Trophoblast cell (in vitro differentiated cells and primary cell): ENCODE measurements at regions not wholly inside any gene's neighbourhood (a gene's known extent, or its start where the extent isn't known, plus 50 kb on each side); places are given as distances from the start of the nearest gene placed in this dataset.

ENCODE experiments used
- DNase-seq, 2 donors: peaks; one replicate each; pipeline ENCODE4 v3.0.0-alpha.2; 2016
- H2AFZ ChIP-seq: 2 replicates; pipeline ENCODE4 v1.6.1; 2013; ENCODE audit warnings: low read length, moderate library complexity, mild to moderate bottlenecking; ENCODE audit not compliant: insufficient read depth, poor library complexity
- H2AK5ac ChIP-seq: 2 replicates; pipeline ENCODE4 v1.6.1; 2013; ENCODE audit warnings: mild to moderate bottlenecking, low read length
- H2BK120ac ChIP-seq: 2 replicates; pipeline ENCODE4 v1.6.1; 2013; ENCODE audit warnings: low read length, mild to moderate bottlenecking, moderate library complexity; ENCODE audit not compliant: insufficient read depth, poor library complexity
- H2BK12ac ChIP-seq: 2 replicates; pipeline ENCODE4 v1.6.1; 2013; ENCODE audit warnings: mild to moderate bottlenecking, low read length, moderate library complexity
- H2BK5ac ChIP-seq: 2 replicates; pipeline ENCODE4 v1.6.1; 2013; ENCODE audit warnings: low read length, low read depth, moderate library complexity, mild to moderate bottlenecking; ENCODE audit not compliant: poor library complexity
- H3K14ac ChIP-seq: 2 replicates; pipeline ENCODE4 v1.6.1; 2013; ENCODE audit warnings: mild to moderate bottlenecking, low read length
- H3K18ac ChIP-seq: 2 replicates; pipeline ENCODE4 v1.6.1; 2013; ENCODE audit warnings: mild to moderate bottlenecking, low read length
- H3K23ac ChIP-seq: 2 replicates; pipeline ENCODE4 v1.6.1; 2013; ENCODE audit warnings: low read length
- H3K27ac ChIP-seq: 2 replicates; pipeline ENCODE4 v1.5.1; 2013; ENCODE audit warnings: low read depth, mild to moderate bottlenecking, inconsistent platforms, low read length, moderate library complexity
- H3K27me3 ChIP-seq: 2 replicates; pipeline ENCODE4 v1.6.1; 2013; ENCODE audit warnings: inconsistent platforms, mild to moderate bottlenecking, low read length, moderate library complexity; ENCODE audit not compliant: insufficient read depth
- H3K36me3 ChIP-seq, 2 experiments: 1 replicate in 1 of 2; 2 replicates in 1 of 2; pipeline ENCODE4 v1.6.1; 2013; ENCODE audit warnings: low read length in 2 of 2, mild to moderate bottlenecking in 2 of 2, moderate library complexity in 1 of 2; ENCODE audit not compliant: insufficient read depth in 2 of 2, control insufficient read depth in 1 of 2
- H3K4ac ChIP-seq: 2 replicates; pipeline ENCODE4 v1.6.1; 2013; ENCODE audit warnings: low read depth, mild to moderate bottlenecking, low read length, moderate library complexity
- H3K4me1 ChIP-seq, 2 experiments: 1 replicate in 1 of 2; 2 replicates in 1 of 2; pipeline ENCODE4 v1.6.1; 2013; ENCODE audit warnings: low read length in 2 of 2, mild to moderate bottlenecking in 2 of 2, moderate library complexity in 1 of 2; ENCODE audit not compliant: insufficient read depth in 2 of 2, control insufficient read depth in 1 of 2
- H3K4me2 ChIP-seq: 2 replicates; pipeline ENCODE4 v1.6.1; 2013; ENCODE audit warnings: inconsistent platforms, mild to moderate bottlenecking, low read length, moderate library complexity
- H3K4me3 ChIP-seq: 2 replicates; pipeline ENCODE4 v1.5.1; 2013; ENCODE audit warnings: mild to moderate bottlenecking, low read depth, low read length, inconsistent platforms
- H3K79me1 ChIP-seq: one replicate; pipeline ENCODE4 v1.6.1; 2013; ENCODE audit warnings: low read length
- H3K79me2 ChIP-seq: 2 replicates; pipeline ENCODE4 v1.6.1; 2013; ENCODE audit warnings: low read length, mild to moderate bottlenecking; ENCODE audit not compliant: control insufficient read depth, insufficient read depth, poor library complexity
- H3K9ac ChIP-seq: 2 replicates; pipeline ENCODE4 v1.6.1; 2013; ENCODE audit warnings: mild to moderate bottlenecking, low read length
- H3K9me3 ChIP-seq: 2 replicates; pipeline ENCODE4 v1.6.1; 2013; ENCODE audit warnings: low read depth, mild to moderate bottlenecking, control low read depth, inconsistent platforms, low read length; ENCODE audit not compliant: insufficient read depth
- H4K12ac ChIP-seq: 2 replicates; pipeline ENCODE4 v1.6.1; 2013; ENCODE audit warnings: low read depth, mild to moderate bottlenecking, low read length, moderate library complexity
- H4K8ac ChIP-seq: 2 replicates; pipeline ENCODE4 v1.6.1; 2013; ENCODE audit warnings: low read depth, mild to moderate bottlenecking, low read length, moderate library complexity
- H4K91ac ChIP-seq: one replicate; pipeline ENCODE4 v1.6.1; 2013; ENCODE audit warnings: low read depth, mild to moderate bottlenecking, low read length, moderate library complexity
- WGBS: extraction: QIAGEN DNeasy Blood & Tissue Kit; methylation state at CpG from one replicate; pipeline ENCODE4 v1.1.7; 2013; ENCODE audit warnings: missing lambda C conversion rate; ENCODE audit not compliant: insufficient read length, insufficient coverage; ENCODE audit errors: extremely low coverage; 5-methylcytosine and 5-hydroxymethylcytosine counted together

DNA sequence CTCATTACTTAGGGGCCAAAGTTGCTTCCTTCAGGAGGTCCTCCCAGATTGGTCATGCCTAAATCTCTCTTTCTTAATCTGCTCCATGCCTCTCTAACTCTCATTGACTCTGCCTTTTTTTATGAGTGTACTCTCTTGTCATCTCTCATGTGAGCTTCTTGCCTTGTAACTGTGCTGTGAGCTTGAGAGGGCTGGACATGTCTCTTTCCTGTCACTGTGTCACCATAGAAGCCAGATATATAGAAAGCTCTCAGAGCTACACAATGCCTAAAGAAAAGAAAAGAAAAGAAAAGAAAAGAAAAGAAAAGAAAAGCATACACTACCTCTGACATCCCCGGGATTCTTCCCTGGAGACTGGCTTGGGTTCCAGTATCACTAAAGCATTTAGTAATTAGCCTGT lies 161.5 kb upstream of the SKOR2 start:
- Histone ChIP-seq H3K79me1 (no peaks in the 10 kb centered on the region), H3K9ac (no peak overlapping the region), H3K4me3 (no peak overlapping the region), H4K8ac (no peak overlapping the region), H3K27me3 (no peaks in the 10 kb centered on the region), H3K4me1 (no peaks in the 10 kb centered on the region), H3K4ac (no peak overlapping the region), H3K79me2 (no peaks in the 10 kb centered on the region), H2BK5ac (no peak overlapping the region), H2AK5ac (no peak overlapping the region), H3K4me2 (no peak overlapping the region), H2BK12ac (no peak overlapping the region), H3K36me3 (no peaks in the 10 kb centered on the region), H4K12ac (no peak overlapping the region), H3K9me3 (peaks cover 2% of the 10 kb centered on the region), H3K23ac (no peak overlapping the region), H4K91ac (no peak overlapping the region), H3K27ac (no peak overlapping the region), H2AFZ (no peak overlapping the region), H3K14ac (no peak overlapping the region), H2BK120ac (no peak overlapping the region), H3K18ac (no peak overlapping the region)
- DNase-seq, result no peak
- WGBS, result no CpG with 5 or more reads among the region's 1 CpG

DNA sequence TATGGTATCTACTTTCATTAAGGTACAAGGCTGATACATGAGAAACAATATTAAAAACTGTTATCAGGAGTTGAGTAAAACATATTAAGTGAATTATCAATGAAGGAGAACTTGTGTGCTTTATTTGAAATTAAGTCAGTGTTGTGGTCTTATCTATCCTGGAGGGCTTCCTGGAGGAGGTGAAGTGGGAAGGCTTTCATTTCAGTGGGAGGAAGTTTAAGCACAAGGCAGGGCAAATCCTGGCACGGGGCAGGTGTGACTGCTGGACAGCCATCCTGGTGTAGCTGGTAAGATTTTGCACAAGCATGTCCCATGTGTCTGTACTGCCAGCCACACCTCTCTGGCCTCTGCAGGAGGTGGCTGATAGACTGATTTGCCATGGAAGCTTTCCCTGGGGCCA lies 159.7 kb upstream of the SKOR2 start:
- Histone ChIP-seq H3K4me1 (peaks cover 0 to 2% of the 10 kb centered on the region in 2 experiments), H2BK120ac (no peak overlapping the region), H3K18ac (no peak overlapping the region), H3K27ac (no peak overlapping the region), H3K4me3 (no peak overlapping the region), H3K79me1 (no peaks in the 10 kb centered on the region), H2AK5ac (no peak overlapping the region), H3K79me2 (no peaks in the 10 kb centered on the region), H3K4me2 (no peak overlapping the region), H2BK5ac (no peak overlapping the region), H2BK12ac (no peak overlapping the region), H3K23ac (no peak overlapping the region), H4K8ac (no peak overlapping the region), H3K9ac (no peak overlapping the region), H3K27me3 (no peaks in the 10 kb centered on the region), H3K36me3 (no peaks in the 10 kb centered on the region), H3K4ac (no peak overlapping the region), H4K12ac (no peak overlapping the region), H3K9me3 (no peaks in the 10 kb centered on the region), H3K14ac (no peak overlapping the region), H2AFZ (no peak overlapping the region), H4K91ac (no peak overlapping the region)
- WGBS, result no CpG with 5 or more reads among the region's 1 CpG
- DNase-seq, result no peak

DNA sequence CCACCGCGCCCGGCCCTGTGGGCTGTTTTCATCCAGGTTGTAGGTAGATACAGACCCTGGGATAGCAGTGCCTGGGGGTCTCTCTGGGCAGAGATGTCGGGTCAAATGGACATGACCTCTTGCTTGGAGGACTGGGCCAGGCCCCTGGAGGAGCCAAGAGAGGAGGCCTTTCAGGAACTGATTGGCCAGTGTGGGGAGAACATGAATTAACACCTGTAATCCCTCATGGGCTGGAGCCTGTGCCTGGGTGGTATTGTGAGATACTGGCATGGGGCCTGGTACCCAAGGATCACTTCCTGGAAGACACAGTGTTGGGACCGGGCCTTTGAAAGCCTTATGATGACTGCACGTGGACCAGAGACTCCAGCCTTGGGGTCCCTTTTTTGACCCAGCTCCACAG lies 158.7 kb upstream of the SKOR2 start:
- Histone ChIP-seq H3K79me1 (no peaks in the 10 kb centered on the region), H3K14ac (no peak overlapping the region), H2AK5ac (no peak overlapping the region), H3K4me1 (peaks cover 0 to 2% of the 10 kb centered on the region in 2 experiments), H2BK120ac (no peak overlapping the region), H3K4me2 (no peak overlapping the region), H3K27me3 (no peaks in the 10 kb centered on the region), H3K79me2 (no peaks in the 10 kb centered on the region), H3K27ac (no peak overlapping the region), H2BK12ac (no peak overlapping the region), H4K8ac (no peak overlapping the region), H2BK5ac (no peak overlapping the region), H2AFZ (no peak overlapping the region), H3K4ac (no peak overlapping the region), H4K91ac (no peak overlapping the region), H3K18ac (no peak overlapping the region), H3K9ac (no peak overlapping the region), H4K12ac (no peak overlapping the region), H3K23ac (no peak overlapping the region), H3K9me3 (no peaks in the 10 kb centered on the region), H3K4me3 (no peak overlapping the region), H3K36me3 (no peaks in the 10 kb centered on the region)
- WGBS, result no CpG with 5 or more reads among the region's 6 CpGs
- DNase-seq, result no peak

GRCh38 chr18:47409519-47409918 lies 158.1 kb upstream of the SKOR2 start:
- H3K4me3 ChIP-seq, result no peak overlapping the region
- H4K8ac ChIP-seq, result no peak overlapping the region
- H3K23ac ChIP-seq, result no peak overlapping the region
- no peak overlapping the region for H2AFZ ChIP-seq
- H3K79me2 ChIP-seq, result no peaks in the 10 kb centered on the region
- H3K27ac ChIP-seq, result no peak overlapping the region
- H3K14ac ChIP-seq, result no peak overlapping the region
- H2BK5ac ChIP-seq, result no peak overlapping the region
- no peaks in the 10 kb centered on the region for H3K79me1 ChIP-seq
- no peaks in the 10 kb centered on the region for H3K9me3 ChIP-seq
- no peaks in the 10 kb centered on the region for H3K27me3 ChIP-seq
- no peak for DNase-seq
- no peak overlapping the region for H3K18ac ChIP-seq
- no peaks in the 10 kb centered on the region for H3K36me3 ChIP-seq
- H4K12ac ChIP-seq, result no peak overlapping the region
- no peak overlapping the region for H4K91ac ChIP-seq
- H3K4ac ChIP-seq, result no peak overlapping the region
- H2BK12ac ChIP-seq, result no peak overlapping the region
- H2BK120ac ChIP-seq, result no peak overlapping the region
- H2AK5ac ChIP-seq, result no peak overlapping the region
- no CpG with 5 or more reads among the region's 7 CpGs for WGBS
- H3K9ac ChIP-seq, result no peak overlapping the region
- no peak overlapping the region for H3K4me2 ChIP-seq
- peaks cover 0 to 2% of the 10 kb centered on the region in 2 experiments for H3K4me1 ChIP-seq
